GM18517 (cell line): ENCODE measurements at regions not wholly inside any gene's neighbourhood (a gene's known extent, or its start where the extent isn't known, plus 50 kb on each side); places are given as distances from the start of the nearest gene placed in this dataset.

Source experiments
- ATAC-seq: cut with Tn5 transposase; IDR thresholded peaks from one replicate; pipeline ENCODE4 v1.9.1; 2021; ENCODE audit warnings: mild to moderate bottlenecking, moderate library complexity; ENCODE audit not compliant: unreplicated experiment

DNA sequence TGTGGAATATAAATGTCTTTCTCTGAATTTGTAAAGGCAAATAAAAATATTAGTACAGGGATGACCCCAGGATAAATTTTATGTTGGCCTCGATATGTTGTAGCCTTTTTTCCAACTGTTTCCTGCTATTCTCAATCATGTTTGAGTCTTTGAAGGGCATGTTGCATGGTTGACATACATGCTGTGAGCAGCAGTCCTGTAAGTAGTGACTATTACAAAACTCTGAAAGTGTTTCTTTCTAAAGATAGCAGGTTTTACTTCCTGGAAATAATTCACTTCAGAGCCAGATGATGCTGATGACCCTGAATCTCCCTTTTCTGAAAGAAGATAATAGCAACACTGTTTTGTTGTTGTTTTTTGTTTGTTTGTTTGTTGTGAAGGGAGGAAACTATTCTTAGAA is 393.0 kb upstream of the GNPDA2 start:
- no peak for ATAC-seq

DNA sequence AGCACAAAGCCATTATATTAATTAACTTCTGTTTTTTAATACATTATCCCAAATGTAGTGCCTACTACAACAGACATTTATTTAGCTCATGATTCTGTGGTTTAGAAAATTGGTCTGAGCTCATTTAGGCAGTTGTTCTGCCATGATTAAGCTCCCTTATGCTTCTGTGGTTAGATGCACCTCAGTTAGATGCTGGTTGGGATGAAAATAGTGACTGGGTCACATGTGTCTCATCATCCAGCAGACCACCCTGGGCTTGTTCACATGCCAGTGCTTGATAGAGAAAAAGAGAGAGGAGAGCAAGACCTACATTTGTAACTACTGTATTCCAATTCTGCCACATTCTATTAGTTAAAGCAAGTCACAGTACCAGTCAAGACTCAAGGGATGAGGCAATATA is 376.4 kb upstream of the GNPDA2 start:
- no peak for ATAC-seq

DNA sequence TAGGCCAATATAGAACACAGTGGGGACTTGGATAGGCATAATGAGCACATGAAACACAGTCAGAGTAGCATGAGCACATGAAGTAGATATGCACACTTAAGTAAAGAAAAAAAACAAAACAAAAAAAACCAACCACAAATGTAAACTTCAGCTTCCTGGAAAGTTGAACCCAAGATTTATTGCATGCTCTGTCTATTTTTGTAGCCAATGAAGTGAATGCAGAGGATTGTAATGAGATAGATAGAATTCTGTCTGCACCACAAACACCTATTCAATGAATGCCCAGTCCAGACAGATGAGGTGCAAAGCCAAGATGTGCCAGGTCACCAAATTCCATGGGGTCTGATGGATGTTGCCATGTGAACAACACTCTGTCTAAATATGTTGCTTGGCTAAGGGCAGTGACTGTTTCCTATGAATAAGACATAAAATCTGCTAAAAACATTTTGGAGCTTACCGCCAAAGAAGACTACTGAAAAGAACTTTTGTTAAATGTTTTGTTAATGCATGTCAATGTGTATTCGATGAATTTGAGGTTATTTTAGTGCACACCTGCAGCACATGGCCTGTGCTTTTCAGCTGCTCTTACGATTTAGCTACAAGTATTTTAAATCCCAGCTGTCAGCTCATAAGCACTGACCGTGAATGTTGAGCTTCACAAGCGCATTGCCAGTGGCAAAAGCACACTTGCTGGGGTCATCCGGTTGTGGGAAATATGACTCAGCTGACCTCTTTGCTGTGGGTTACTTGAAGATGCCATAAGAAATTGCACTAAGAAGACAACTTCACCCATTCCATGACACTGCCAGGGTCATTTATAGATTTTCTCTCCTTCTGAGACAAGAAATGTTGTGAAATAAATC is 374.8 kb upstream of the GNPDA2 start:
- ATAC-seq, result no peak

DNA sequence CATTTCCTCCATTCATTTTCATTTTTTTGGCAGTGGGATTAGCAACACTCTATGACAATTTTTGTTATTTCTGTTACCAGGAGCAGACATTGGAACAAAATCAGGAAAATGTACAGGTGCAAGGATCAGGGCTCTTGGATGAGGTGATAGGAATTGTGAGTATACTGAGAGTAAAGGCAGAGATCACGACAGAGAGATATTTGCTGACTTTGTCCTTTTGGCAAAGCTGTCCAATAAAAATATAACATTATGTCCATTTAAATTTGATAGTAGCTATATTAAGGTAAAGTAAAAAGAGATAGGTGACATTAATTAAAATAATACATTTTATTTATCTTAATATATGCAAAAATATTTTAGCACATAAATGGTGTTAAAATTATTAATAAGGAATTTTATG is 373.1 kb upstream of the GNPDA2 start:
- ATAC-seq, result no peak

DNA sequence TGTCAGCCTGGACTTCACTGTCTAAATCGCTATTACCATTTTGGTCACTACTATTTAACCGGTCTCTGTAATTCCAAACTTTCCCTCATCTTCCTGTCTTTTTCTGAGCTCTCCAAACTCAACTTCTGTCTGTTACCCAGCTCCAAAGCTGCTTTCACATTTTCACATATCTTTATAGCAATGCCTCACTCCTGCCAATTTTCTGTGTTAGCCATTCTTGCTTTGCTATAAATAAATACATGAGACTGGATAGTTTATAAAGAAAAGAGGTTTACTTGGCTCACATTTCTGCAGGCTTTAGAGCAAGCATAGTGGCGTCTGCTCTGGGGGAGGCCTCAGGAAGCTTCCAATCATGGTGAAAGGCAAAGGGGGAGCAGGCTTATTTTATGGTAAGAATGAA is 368.3 kb upstream of the GNPDA2 start:
- no peak for ATAC-seq

DNA sequence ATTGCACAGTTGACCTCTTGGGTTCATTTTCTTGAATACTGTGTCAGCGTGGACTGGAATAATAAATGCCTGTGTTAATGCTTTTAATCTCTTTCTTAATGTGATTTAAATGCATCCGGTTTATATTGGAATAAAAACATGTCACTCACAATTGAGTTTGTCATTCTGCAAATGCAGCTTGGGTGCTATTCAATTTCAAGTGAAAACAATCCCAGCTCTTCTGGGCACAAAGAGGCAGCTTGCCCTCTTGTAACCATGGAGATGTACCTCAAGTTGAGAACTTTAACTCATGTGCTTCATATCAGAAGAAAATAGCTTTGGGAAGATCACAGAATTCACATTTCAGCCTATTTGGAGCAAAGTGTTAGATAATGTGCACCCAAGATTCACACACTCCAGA is 355.7 kb upstream of the GNPDA2 start:
- no peak for ATAC-seq

DNA sequence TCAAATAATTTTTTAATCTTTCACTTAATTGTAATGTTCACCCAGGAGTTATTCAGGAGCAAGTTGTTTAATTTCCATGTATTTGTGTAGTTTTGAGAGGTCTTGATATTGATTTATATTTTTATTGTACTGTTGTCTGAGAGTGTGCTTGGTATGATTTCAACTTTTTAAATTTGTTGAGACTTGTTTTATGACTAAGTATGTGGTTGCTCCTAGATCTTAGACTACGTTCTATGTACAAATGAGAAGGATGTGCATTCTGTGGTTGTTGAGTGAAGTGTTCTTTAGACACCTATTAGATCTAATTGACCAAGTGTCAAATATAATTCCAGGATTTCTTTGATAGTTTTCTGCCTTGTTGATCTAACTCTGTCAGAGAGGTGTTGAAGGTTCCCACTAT is 353.3 kb upstream of the GNPDA2 start:
- ATAC-seq, result no peak

DNA sequence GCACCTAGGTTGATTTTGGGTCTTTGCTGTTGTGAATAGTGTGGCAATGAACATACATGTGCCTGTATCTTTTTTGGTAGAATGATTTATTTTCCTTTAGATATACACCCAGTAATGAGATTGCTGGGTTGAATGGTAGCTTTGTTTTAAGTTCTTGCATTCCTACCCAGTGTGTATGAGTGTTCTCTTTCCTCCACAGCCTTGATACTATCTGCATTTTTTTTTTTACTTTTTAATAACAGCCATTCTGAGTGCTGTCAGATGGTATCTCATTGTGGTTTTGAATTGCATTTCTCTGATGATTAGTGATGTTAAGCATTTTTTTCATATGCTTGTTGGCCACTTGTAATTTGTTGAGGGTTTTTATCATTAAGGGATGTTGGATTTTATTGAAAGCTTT is 351.8 kb upstream of the GNPDA2 start:
- ATAC-seq, result no peak

DNA sequence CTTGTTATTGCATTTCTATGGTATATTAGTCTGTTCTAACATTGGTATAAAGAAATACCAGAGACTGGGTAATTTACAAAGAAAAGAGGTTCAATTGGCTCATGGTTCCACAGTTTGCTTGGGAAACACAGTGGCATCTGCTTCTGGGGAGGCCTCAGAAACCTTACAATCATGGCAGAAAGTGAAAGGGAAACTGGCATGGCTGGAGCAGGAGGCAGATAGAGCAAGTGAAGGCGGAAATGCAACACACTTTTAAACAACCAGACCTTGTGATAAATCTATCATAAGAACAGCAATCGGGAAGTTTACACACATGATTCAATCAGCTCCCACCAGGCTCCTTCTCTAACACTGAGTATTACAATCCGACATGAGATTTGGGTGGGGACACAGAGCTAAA is 346.6 kb upstream of the GNPDA2 start:
- no peak for ATAC-seq

DNA sequence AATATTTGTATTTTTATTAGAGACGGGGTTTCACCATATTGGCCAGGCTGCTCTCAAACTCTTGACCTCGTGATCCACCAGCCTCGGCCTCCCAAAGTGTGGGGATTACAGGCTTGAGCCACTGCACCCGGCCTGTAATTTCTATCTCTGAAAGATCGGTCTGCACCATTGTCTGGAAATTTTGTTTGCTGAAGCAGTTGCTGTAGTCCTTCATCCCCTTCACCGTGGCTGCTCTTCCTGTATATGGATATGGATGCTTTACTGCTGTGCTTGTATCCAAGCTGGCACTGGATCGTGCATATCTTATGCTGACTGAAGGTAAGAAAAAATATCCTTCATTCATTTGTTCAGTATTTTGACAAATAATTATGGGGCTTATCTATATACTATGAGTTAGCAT is 338.4 kb upstream of the GNPDA2 start:
- no peak for ATAC-seq

DNA sequence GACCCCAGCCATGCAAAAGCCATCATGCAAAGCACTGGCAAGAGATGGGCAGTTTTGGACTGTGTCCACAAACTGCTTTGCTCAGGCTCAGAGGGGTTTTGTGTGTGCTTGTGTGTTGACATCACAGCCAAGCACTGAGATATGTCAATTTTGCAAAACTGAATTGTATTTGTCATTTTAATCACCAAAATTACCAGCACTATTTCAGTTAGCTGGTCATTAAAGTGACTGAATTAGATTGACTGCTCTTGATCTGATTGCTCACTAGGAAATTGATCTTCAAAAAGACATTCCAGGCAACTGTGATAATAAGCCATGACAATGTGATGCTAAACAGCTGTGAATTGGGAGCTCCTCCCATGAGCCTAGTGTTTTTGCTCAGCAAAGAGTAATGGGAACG is 337.3 kb upstream of the GNPDA2 start:
- no peak for ATAC-seq

DNA sequence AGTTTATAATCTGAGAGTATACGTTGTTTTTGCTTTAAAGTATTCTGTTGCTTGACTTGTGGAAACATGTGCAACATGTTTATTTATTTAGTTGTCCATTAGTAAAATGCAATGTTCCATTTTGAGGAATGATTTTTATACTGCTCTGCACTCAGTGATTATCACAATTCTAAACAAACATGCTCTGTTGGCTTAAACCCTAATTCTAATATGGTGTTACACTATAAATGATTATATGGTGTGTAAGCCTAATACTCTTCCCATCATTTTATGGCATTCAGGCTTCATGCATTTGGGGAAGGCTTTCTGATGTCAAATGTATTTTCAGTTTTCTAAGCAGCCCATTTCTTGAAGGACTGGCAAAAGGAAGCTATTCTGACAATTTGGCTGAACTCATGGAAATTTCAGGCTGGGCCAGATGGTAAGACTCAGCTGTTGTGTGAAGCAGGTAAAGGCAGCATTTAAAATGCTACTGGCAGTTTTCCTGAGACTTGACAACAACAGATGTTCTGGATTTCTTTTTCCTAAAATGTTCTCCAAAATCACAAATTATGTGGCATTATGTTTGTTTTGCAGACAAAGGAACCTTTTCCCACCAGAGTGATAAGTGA is 336.7 kb upstream of the GNPDA2 start:
- ATAC-seq, result no peak

DNA sequence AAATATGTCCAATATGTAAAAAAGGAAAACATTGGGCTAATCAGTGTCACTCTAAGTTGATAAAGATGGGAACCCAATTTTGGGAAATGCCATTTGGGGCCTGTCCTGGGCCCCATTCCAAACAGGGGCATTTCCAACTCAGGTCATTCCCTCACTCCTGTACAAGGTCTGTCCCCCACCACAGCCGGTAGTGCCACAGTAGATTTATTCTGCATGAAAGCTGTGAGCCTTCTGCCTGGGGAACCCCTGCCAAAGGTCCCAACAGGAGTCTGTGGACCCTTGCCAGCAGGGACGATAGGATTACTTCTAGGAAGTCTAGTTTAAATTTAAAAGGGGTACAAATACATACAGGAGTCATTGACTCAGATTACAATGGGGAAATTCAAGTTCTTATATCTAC is 317.6 kb upstream of the GNPDA2 start:
- no peak for ATAC-seq

DNA sequence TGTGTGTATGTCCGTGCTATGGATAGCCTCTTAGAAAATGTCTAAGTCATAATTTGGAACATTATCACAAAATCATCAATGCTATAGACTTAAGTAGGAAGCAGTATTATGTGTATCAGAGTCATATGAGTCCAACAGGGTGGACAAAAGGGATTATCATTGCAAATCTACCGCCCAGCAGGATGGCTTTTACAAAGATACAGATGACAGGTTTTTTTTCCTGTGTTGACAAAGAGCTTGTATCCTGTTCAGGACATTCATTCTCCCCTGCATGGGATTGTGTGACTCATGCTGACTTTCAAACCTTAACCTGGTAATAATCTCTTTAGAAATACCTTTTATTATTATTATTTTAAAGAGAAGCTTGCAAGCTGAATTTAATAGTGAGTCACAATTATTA is 310.3 kb upstream of the GNPDA2 start:
- ATAC-seq, result no peak

DNA sequence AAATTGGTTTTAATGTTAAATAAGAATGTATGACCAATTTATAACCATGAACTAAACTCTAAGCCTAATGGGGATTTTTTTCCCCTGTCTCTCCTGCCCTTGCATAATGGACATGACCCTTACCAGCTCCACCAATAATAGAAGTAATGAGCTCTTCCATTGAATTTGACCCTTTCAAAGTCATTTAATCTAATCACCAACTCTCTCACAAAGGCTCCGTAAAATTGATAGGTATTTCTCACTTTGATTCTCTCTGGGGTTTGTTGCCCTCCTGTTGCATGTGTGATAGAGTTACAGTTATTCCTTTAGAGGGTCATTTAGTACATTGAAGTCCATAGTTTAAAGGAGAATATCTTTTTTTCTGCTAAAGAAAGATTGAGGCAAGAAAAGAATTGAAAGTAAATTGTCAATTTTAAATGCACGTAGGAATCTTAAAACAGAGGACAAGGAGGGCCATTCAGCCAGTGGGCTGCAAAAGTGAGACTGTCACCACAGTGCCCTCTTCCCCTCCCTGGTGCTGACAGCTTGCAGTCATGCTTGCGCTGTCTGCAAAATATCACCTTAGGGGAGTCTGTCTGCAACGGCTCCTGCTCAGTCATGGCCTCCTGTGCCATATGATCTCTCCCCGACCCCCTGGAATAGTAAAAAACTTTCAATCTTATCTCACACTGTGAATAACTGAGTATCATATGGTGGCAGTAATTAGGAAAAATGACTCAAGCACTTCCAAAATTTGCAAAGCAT is 307.5 kb upstream of the GNPDA2 start:
- no peak for ATAC-seq

DNA sequence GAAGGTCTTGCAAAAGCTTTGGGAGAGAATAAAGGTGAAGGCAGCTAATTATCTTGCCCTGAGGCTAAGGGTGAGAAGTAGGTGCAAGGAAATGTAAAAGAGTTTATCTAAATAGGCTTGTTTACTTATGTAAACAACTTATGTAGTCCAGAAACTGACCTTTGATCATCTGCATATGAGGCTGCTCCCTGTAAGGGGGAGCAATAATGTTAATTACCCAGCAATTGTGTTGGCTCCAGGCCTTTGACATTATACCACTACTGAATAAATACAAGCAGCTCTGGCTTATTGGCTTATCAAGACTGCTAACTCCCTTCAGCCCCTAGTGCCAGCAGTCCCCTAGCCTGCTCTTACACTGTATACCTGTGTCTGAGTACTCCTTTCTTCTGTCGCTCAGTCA is 303.7 kb upstream of the GNPDA2 start:
- no peak for ATAC-seq

DNA sequence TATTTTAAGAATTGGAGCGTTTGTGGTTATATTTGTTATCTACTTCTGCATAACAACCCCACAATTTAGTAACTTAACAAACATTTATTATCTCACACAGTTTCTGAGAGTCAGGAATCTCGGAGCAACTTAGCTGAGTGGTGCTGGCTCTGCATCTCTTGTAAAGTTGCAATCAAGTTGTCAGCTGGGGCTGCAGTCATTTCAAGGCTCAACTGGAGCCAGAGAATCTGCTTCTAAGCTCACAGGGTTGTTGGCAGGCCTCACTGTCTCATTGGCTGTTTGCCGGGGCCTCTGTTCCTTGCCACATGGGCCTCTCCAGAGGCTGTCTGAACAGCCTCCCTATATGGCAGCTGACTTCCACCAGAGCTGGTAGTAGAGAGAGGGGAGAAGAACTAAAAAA is 281.2 kb upstream of the GNPDA2 start:
- ATAC-seq, result no peak

DNA sequence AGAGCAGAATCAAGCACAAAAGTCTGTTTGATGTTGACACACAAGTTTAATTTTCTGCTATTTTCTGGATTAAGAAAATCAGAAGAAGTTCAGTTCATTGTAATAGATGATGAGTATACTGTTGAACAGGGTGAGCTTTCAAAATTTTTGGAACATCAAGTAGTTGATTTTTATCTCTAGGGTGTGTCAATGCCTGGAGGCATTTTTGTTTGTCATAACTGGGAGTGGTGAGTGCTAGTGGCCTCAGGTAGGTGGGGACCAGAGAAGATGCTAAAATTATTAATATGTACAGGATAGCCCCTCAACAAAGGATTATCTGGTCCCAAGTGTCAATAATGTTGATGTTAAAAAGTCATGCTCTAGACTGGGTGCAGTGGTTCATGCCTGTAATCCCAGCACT is 279.7 kb upstream of the GNPDA2 start:
- no peak for ATAC-seq

DNA sequence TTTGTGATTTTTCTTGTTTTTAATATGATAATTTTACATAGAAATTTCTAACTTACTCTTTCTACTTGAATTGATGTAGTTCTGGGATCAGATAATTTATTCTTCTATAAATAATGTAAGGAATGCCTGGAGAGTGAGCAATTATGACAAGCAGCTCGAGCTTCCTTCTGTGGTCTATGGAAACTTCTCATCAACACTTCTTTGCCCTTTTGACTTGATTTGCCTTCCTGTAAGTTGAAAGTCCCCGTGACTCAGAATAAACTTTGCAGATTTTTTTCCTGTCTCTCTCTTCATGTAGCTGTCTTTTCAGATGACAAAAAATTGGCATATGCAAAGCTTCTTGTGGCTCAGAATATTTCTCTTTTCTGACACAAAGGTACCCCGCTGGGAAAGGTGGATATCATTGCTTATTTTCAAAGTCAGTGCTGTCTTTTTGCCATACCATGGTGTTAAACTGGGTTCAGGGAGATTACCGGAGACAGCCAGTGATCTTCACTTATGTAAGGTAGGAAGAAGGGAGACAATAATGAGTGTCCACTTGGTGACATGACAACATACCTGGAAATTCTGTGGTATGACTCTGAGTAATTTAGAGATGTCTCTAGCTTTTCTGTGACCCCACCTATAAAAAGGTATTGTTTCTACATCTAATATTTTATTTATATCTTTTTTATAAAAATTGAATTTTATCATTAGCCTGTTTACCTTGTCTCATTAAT is 278.6 kb upstream of the GNPDA2 start:
- ATAC-seq, result no peak

DNA sequence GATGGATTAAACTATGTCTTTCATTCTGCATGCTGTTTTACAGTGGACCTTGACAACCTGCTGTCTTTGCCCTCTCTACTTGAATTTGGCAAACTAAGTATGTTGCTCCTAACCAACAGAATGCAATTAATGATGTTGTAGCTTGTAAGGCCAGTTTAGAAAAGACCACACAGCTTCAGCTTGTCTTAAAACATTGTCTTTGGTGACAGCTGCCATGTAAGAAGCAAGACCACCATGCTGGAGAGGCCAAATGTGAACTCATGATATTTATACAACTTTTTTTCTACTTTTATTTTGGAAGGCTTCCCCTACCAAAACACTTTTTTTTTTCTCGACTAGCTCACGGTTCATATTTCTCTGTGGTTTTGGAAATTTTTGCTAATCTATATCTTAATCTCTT is 278.0 kb upstream of the GNPDA2 start:
- no peak for ATAC-seq

DNA sequence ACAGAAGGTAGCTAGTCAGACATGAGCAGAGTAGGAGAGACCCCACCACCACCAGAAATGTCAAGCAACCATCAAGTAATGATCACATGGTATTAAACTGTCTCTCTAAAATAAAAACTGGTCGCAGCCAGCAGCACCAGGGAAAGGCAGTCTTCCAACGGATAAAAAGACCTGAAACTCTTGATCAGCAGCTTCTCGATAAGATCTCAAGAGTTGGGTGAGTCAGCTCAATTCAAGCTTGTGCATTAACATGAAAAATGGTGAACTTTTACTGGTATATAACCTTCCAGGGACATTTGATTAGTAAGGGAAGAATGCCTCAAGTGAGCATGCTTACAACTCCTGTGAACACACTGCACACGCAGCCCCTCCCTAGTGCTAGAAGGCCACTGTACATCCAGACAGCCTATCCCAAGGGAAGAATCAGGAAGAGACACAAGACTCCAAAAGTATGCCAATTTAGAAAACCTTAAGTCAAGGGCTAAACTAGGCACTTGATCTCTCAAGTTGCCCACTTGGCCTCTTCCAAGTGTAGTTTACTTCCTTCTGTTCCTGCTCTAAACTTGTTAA is 270.0 kb upstream of the GNPDA2 start:
- ATAC-seq, result no peak
